ENCODE measurements at regions not wholly inside any gene's neighbourhood (a gene's known extent, or its start where the extent isn't known, plus 50 kb on each side); places are given as distances from the start of the nearest gene placed in this dataset.

DNA sequence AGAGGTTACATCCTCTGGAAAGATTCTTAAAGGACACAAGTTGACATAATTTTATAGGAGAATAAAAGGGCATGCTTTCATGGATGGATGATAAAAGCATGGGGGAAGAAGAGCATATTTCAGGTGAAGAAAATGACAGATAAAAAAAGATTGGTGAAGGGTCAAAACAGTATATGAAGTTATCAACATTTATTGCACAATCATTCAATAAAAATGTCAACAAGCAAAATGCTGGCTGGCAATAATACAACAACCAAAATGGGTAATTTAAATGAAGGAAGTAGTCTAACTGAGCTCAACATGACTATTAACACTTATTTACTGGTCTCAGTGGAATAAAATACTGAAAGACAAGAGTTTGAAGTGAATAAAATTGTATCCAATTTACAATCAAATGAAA lies 696.7 kb downstream of the SQOR start:
- H3K9me3 Mint-ChIP-seq = peaks cover 15% of the 10 kb centered on the region
- no peak overlapping the region for H3K27ac Mint-ChIP-seq

DNA sequence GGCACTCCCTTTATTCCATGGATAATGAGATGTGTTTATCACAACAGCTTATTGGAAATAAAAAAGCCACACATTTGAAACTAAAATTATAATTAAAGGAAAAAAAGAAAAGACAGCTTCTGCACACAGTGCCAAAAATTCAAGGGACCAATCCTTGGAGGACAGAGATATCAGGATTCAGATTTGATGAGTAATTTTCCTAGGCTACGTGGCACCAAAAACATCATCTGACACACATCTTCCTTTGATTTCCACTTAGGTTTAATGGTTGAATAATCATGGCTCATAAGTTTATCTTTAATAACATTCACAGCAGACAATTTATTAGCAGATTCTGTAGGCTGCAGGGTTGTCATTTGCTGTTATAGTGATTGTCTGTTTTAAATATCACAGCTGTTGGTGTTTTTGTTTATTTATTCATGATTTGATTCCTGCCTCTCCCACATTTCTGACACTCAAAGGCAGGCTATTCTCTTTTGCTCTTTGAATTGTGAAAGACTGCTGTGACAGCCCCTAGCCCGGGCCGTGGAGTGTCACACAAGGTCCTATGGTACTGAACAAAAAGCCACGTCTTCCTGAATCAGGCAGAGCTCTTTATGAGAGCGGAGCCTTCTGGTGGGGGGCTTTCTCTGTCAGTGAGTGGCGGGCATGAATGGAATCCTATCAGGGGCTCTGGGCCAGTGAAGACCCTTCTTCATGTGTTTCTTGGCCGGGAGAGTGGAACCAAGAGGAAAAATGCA lies 708.5 kb downstream of the SQOR start:
- no peak overlapping the region for H3K27ac Mint-ChIP-seq
- H3K9me3 Mint-ChIP-seq = peaks cover 8% of the 10 kb centered on the region
- no peak overlapping the region for H3K4me3 Mint-ChIP-seq
- ATAC-seq = no peak
- H3K27me3 Mint-ChIP-seq = no peaks in the 10 kb centered on the region
- H3K4me1 Mint-ChIP-seq (ENCODE audit: low read depth in 2 of 2) = no peaks in the 10 kb centered on the region
- no peak for DNase-seq (ENCODE audit: low spot score)
- H3K36me3 Mint-ChIP-seq = no peaks in the 10 kb centered on the region

More for the DNA sequence above, 696.7 kb downstream of the SQOR start:
- H3K4me3 Mint-ChIP-seq = no peak overlapping the region
- no peak for ATAC-seq
- no peak for DNase-seq (ENCODE audit: low spot score)
- H3K27me3 Mint-ChIP-seq = no peaks in the 10 kb centered on the region
- H3K36me3 Mint-ChIP-seq = no peaks in the 10 kb centered on the region
- no peaks in the 10 kb centered on the region for H3K4me1 Mint-ChIP-seq (ENCODE audit: low read depth in 2 of 2)

DNA sequence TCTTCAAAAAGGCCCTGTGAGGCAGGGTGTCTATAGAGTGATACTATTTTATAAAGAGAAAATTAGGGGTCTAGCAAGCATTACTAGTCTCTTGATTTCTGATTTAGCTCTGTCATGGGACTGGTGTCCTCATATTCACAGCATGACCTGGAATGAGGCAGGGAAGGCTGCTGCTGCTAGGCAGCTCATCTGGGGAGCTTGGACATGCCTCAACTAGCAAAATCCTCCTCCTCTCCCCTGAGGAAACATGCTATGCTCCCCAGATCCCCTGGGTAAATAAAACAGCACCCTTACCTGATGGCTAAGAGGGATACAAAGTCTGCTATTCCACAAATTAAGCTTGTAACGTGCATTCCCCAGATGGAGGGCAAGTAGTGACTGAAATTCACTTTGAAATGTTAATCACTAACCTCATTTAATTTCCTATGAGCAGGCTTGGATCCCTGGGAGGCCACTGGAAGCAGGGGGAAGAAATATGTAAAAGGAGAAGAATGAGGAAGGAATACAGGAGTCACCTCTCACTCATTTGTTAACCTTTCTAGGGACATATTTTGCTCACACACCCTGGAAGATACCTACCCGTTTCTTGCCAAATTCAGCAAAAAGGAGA lies 709.4 kb downstream of the SQOR start:
- Mint-ChIP-seq H3K27ac (no peak overlapping the region), H3K36me3 (no peaks in the 10 kb centered on the region), H3K27me3 (no peaks in the 10 kb centered on the region), H3K4me3 (no peak overlapping the region), H3K9me3 (peaks cover 8% of the 10 kb centered on the region), H3K4me1 (ENCODE audit: low read depth in 2 of 2) (no peaks in the 10 kb centered on the region)
- DNase-seq (ENCODE audit: low spot score) (no peak), ATAC-seq (no peak)

DNA sequence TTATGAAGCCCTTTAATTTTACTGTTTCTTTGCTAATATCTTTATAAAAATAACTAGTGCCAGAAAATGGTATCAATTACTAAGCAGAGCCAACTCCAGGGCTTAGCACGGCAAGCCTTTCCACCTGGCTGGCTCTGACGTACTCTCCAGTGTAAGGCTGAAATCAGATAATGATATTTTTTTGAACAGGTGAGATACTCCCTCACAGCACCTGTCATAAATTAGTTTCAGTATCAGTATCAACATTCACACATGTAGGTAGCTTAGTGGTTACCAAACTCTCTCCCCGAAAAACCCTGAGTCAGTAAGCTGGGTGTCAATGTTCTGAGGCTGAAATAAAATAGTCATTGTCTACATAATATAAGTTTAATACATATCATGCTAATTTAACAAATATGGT lies 710.1 kb downstream of the SQOR start:
- peaks cover 8% of the 10 kb centered on the region for H3K9me3 Mint-ChIP-seq
- DNase-seq (ENCODE audit: low spot score) (no peak), ATAC-seq (no peak)
- no peaks in the 10 kb centered on the region for H3K4me1 Mint-ChIP-seq (ENCODE audit: low read depth in 2 of 2)
- H3K4me3 Mint-ChIP-seq = no peak overlapping the region
- H3K27ac Mint-ChIP-seq = no peak overlapping the region
- no peaks in the 10 kb centered on the region for H3K27me3 Mint-ChIP-seq
- no peaks in the 10 kb centered on the region for H3K36me3 Mint-ChIP-seq

- Mint-ChIP-seq H3K36me3 (peaks cover 10% of the 10 kb centered on the region), H3K4me3 (no peak overlapping the region), H3K9me3 (peaks cover 18% of the 10 kb centered on the region), H3K27me3 (no peaks in the 10 kb centered on the region), H3K4me1 (ENCODE audit: low read depth in 2 of 2) (no peaks in the 10 kb centered on the region), H3K27ac (no peak overlapping the region)
- DNase-seq (ENCODE audit: low spot score) = no peak
- ATAC-seq = no peak
These were observed 719.6 kb downstream of the SQOR start for GRCh38 chr15:46354443-46354842.

DNA sequence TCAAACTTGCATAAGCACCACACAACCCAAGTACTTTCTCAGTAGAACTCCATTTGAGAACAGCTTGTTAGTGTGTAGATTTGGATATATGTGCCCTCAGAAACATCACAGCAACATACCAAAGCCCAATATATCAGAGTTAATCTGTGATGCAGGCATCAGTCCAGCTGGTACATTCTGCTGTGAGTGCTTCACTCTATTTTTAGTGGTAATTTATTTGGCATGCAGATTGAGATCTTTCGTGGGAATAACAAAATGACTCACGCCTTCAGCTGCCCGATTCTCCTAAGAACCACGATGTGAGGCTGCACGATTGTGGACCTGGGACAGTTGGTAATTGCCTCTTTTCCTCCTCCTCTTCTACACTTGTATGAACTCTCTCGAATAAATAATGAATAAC lies 730.7 kb downstream of the SQOR start:
- H3K9me3 Mint-ChIP-seq = peaks cover 15% of the 10 kb centered on the region
- H3K27me3 Mint-ChIP-seq = no peaks in the 10 kb centered on the region
- ATAC-seq (no peak), DNase-seq (ENCODE audit: low spot score) (no peak)
- peaks cover 7% of the 10 kb centered on the region for H3K36me3 Mint-ChIP-seq
- H3K4me3 Mint-ChIP-seq = no peak overlapping the region
- H3K27ac Mint-ChIP-seq = no peak overlapping the region
- H3K4me1 Mint-ChIP-seq (ENCODE audit: low read depth in 2 of 2) = no peaks in the 10 kb centered on the region

DNA sequence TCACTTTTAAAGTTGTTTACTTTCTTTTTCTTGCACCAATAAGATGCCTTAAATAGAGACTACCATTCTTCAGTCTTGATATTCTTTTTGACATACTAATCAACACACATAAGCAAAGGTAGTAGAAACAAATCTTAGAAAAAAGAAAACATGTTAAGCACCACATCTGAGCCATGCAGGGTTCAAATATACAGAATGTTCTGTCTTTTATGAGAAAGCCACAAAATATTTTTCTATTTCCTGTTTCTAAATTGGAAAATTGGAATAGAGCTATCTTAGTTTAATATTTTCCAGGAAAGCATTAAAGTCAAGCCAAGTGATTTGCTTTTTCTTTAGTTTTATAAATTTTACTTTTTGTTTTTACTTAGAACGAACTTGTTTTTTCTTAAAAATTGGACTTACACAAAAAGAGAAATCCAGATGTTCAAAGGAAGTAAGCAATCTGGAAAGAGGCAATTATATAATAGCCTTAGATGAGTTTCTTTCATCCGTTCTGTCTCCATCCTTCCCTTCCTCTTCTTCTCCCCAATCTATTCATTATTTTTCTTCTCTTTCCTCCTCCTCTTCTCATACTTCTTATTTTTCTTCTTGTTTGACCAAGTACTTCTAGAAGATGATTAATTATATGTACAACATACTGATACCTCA lies 731.7 kb downstream of the SQOR start:
- H3K4me1 Mint-ChIP-seq (ENCODE audit: low read depth in 2 of 2) = no peaks in the 10 kb centered on the region
- H3K4me3 Mint-ChIP-seq = no peak overlapping the region
- DNase-seq (ENCODE audit: low spot score) (no peak), ATAC-seq (no peak)
- peaks cover 22% of the 10 kb centered on the region for H3K9me3 Mint-ChIP-seq
- H3K27me3 Mint-ChIP-seq = no peaks in the 10 kb centered on the region
- peaks cover 12% of the 10 kb centered on the region for H3K36me3 Mint-ChIP-seq
- H3K27ac Mint-ChIP-seq = no peak overlapping the region

DNA sequence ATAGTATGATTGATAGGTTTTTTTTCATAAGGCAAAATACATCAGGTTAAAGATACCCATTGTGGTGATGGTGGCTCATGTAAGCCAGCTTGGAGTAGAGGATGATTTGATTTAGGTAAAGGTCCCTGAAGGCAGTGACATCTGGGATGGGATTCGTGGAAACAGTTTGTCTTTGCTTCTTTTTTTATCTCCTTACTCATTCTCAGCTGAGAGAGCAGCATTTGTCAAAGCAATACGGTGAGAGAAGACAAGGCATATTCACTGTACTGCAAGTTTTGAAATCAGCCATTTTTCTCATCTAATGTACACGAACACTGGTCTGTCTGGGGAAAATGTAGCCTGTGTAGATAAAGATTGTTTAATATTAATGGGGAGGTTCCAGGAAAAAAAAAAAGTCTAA lies 749.1 kb downstream of the SQOR start:
- H3K36me3 Mint-ChIP-seq = no peaks in the 10 kb centered on the region

DNA sequence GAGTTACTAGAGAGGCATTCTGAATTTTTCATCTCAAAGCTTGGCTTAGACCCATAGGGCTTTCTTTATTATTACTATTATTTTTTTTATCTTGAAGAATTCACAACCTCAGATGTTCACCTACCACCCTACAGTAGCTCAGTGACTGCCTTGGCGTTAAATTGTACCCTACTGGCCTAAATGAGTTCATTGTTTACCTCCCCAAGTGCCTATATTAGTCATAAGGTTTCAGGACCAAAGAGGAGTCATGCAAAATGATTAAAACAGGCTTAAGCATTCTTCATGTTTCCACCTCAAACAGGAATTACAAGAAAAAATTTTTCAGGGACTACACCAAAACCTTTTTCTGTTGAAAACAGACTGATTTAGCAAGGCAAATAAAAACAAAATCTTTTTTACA lies 751.5 kb downstream of the SQOR start:
- ATAC-seq (no peak), DNase-seq (ENCODE audit: low spot score) (no peak)
- no peak overlapping the region for H3K4me3 Mint-ChIP-seq
- no peaks in the 10 kb centered on the region for H3K27me3 Mint-ChIP-seq
- H3K4me1 Mint-ChIP-seq (ENCODE audit: low read depth in 2 of 2) = no peaks in the 10 kb centered on the region
- H3K9me3 Mint-ChIP-seq = peaks cover 20% of the 10 kb centered on the region
- no peak overlapping the region for H3K27ac Mint-ChIP-seq
- peaks cover 7% of the 10 kb centered on the region for H3K36me3 Mint-ChIP-seq

More for the DNA sequence above, 749.1 kb downstream of the SQOR start:
- Mint-ChIP-seq H3K9me3 (peaks cover 16% of the 10 kb centered on the region), H3K4me1 (ENCODE audit: low read depth in 2 of 2) (no peaks in the 10 kb centered on the region), H3K27me3 (no peaks in the 10 kb centered on the region), H3K4me3 (no peak overlapping the region), H3K27ac (no peak overlapping the region)
- no peak for DNase-seq (ENCODE audit: low spot score)
- no peak for ATAC-seq

- Mint-ChIP-seq H3K4me3 (no peak overlapping the region), H3K36me3 (peaks cover 7% of the 10 kb centered on the region), H3K4me1 (ENCODE audit: low read depth in 2 of 2) (no peaks in the 10 kb centered on the region), H3K27me3 (no peaks in the 10 kb centered on the region), H3K27ac (no peak overlapping the region), H3K9me3 (peaks cover 24% of the 10 kb centered on the region)
- DNase-seq (ENCODE audit: low spot score) = no peak
- ATAC-seq = no peak
These were observed 754.9 kb downstream of the SQOR start for GRCh38 chr15:46389739-46390138.

DNA sequence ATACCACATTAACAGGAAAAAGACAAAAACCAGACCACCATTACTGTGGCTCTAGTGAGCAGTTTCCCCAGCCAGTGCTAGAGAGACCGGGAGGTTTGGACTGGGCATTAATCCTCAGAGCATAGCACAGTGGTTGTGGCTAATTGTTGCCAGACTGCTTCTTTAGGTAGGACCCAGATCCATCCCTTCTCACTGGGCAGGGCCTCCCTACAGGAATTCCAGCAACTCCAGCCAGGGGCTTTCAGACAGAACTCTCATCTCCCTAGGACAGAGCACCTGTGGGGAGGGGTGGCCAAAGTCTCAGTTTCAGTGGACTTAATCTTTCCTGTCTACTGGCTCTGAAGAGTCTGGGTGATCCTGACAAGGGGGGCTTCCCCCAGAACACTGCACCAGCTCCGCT lies 759.6 kb downstream of the SQOR start:
- ATAC-seq = no peak
- Mint-ChIP-seq H3K27me3 (no peaks in the 10 kb centered on the region), H3K4me3 (no peak overlapping the region), H3K4me1 (ENCODE audit: low read depth in 2 of 2) (no peaks in the 10 kb centered on the region), H3K27ac (no peak overlapping the region), H3K36me3 (peaks cover 7% of the 10 kb centered on the region), H3K9me3 (peaks cover 27% of the 10 kb centered on the region)
- no peak for DNase-seq (ENCODE audit: low spot score)

GRCh38 chr15:46408312-46408711 lies 773.5 kb downstream of the SQOR start:
- Mint-ChIP-seq H3K27ac (no peak overlapping the region), H3K9me3 (peaks cover 14% of the 10 kb centered on the region), H3K36me3 (no peaks in the 10 kb centered on the region), H3K4me3 (no peak overlapping the region), H3K27me3 (no peaks in the 10 kb centered on the region), H3K4me1 (ENCODE audit: low read depth in 2 of 2) (no peaks in the 10 kb centered on the region)
- ATAC-seq (no peak), DNase-seq (ENCODE audit: low spot score) (no peak)

DNA sequence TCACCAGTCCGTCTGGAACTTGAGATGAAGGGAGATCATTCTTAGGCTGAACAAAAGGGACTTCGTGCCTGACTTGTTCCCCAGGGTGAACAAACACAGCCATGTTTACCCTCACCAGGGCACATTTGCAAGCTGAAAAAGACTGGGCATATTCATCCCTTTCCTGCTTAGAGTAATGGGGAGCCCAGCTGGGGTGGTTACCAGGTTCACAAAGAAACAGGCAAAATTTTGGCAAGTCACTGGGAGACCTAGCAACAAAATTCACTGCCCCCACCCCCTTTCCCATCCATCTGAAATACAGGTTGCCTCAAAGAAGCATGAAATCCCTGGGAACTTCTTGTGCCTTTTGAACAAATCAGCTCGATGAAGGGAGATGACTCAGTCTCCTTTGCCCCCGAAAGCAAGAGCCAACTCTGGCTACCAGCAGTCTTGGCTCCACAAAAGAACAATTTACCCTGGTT lies 775.0 kb downstream of the SQOR start:
- Mint-ChIP-seq H3K27ac (no peak overlapping the region), H3K27me3 (no peaks in the 10 kb centered on the region), H3K9me3 (peaks cover 22% of the 10 kb centered on the region), H3K36me3 (no peaks in the 10 kb centered on the region), H3K4me3 (no peak overlapping the region), H3K4me1 (ENCODE audit: low read depth in 2 of 2) (no peaks in the 10 kb centered on the region)
- DNase-seq (ENCODE audit: low spot score) (no peak), ATAC-seq (no peak)

DNA sequence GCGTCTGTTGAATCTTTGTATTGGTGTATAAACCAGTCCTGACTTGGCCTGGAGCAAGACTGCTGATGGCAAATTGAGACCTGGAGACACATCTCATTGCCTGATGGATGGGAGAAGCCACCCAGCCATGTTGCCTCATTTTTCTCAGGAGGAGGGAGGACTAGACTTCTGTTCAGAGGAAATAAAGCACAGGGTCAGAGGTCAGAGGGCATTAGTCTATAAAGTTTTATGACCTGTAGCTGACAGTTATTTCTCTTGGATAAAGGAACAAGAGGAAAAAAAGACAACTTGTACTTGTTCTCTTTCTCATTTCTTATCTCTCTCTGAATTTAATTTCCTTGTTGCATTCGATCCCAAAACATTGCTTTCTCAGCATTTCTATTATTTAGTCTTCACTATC lies 775.9 kb downstream of the SQOR start:
- no peaks in the 10 kb centered on the region for H3K4me1 Mint-ChIP-seq (ENCODE audit: low read depth in 2 of 2)
- no peak overlapping the region for H3K27ac Mint-ChIP-seq
- DNase-seq (ENCODE audit: low spot score) (no peak), ATAC-seq (no peak)
- no peak overlapping the region for H3K4me3 Mint-ChIP-seq
- peaks cover 22% of the 10 kb centered on the region for H3K9me3 Mint-ChIP-seq
- no peaks in the 10 kb centered on the region for H3K27me3 Mint-ChIP-seq
- H3K36me3 Mint-ChIP-seq = no peaks in the 10 kb centered on the region
